NCI-H1417 (cell line): ENCODE measurements at regions not wholly inside any gene's neighbourhood (a gene's known extent, or its start where the extent isn't known, plus 50 kb on each side); places are given as distances from the start of the nearest gene placed in this dataset.

Source experiments
- DNase-seq, 3 experiments: peaks; one replicate each; lab custom pipeline; 2025; lab: John Stamatoyannopoulos, UW

DNA sequence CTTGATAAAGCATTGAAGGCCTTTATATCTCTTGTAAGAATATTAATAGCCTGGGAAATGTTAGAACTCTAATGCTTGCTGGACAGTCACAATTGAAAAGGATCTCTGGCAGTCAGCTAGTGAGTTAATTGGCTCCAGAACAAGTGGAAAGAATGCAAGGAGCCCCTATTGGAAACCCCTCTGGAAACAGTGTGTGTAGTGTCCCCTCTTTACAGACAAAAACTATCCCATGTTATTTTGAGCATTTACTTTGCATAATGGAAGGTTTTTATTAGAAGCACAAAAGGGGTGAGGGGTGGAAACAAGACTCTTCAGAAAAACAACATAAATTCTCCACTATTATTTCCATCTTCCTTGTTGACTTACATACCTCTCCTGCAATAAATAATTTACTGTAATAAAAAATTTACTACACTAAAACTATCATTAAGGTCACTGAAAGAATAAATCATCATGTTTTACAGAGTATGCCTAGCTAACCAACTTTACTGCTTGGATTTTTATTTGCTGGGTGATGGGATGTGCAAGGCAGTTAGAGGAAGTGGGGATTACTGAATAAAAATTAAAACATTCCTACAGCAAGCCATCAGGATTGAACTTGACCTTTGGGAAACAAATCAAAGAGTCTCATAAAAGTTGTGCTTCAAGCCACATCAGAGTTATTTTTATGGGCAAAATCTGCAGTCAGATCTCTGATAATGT is 610.4 kb downstream of the TBC1D4 start:
- no peak for DNase-seq

- no peak for DNase-seq
These were observed 611.1 kb downstream of the TBC1D4 start for GRCh38 chr13:74870865-74871264.

DNA sequence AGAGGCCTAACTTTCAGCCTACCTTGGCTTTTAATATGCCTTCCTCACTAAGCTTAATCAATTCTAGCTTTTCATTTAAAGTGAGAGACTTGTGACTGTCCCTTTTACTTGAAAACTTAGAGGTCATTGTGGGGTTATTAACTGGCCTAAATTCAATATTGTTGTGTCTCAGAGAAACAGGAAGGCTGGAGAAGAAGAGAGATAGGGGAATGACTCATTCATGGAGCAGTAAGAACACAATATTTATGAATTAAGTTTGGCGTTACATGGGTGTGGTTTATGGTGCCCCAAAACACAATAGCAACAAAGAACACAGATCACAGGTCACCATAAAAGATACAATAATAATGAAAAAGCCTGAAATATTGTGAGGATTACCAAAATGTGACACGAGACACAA is 612.1 kb downstream of the TBC1D4 start:
- no peak for DNase-seq

GRCh38 chr13:74868049-74868448 is 613.9 kb downstream of the TBC1D4 start:
- DNase-seq = no peak

DNA sequence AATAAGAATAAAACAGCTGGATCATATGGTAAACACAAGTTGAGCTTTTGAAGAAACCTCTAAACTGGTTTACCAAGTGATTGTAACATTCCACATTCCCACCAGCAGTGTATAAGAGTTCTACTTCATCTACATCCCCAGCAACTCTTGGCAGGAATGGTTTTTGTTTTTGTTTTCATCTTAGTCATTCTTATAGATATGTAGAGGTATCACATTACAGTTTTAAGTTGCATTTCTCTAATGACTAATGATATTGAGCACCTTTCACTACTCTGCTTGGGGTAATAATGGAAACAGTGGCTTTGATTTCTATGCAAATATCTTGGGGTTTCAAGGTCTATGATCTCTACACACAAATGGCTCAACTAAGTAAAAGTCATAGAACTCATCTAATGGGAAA is 614.5 kb downstream of the TBC1D4 start:
- DNase-seq = no peak

- no peak for DNase-seq
These were observed 615.9 kb downstream of the TBC1D4 start for GRCh38 chr13:74866101-74866500.

DNA sequence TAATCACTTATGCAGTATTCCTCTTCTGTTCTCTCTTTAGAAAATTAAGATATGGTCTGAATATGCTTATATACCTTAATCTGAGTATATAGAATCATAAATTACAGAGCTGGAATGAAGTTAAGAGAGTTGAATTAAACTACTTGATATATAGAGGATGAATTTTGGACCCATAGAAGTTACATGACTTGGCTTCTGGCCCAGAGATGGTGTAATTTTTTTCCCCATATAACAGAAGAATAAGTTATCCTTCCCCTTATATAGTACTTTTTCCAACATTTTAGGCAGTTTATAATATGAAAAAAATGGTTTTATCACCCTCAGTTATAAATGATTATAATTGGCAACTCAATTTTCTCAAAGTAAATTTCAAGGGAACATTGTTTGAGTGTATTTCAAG is 616.3 kb downstream of the TBC1D4 start:
- no peak for DNase-seq

- DNase-seq = no peak
These were observed 621.2 kb downstream of the TBC1D4 start for GRCh38 chr13:74860789-74861188.

DNA sequence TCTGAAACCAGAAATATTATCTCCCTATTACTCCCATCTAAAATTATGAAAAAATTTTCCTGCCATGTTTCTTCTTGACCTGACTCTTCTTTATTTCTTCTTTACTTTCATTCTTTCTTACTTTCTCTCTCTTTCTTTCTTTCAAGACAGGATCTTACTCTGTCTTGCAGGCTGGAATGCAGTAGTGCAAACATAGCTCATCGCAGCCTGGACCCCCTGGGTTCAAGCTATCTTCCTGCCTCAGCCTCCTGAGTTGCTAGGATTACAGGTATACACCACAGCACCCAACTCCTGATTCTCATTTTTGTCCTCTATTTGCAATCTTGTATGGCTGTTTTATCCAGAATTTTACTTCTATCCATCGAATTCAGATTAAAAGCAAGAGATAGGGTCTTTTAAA is 631.1 kb downstream of the TBC1D4 start:
- no peak for DNase-seq

GRCh38 chr13:74847966-74848365 is 634.0 kb downstream of the TBC1D4 start:
- no peak for DNase-seq

GRCh38 chr13:74845806-74846205 is 636.2 kb downstream of the TBC1D4 start:
- DNase-seq = no peak

GRCh38 chr13:74841651-74842050 is 640.3 kb downstream of the TBC1D4 start:
- DNase-seq = no peak

- DNase-seq = no peak
These were observed 640.8 kb downstream of the TBC1D4 start for GRCh38 chr13:74841123-74841522.

DNA sequence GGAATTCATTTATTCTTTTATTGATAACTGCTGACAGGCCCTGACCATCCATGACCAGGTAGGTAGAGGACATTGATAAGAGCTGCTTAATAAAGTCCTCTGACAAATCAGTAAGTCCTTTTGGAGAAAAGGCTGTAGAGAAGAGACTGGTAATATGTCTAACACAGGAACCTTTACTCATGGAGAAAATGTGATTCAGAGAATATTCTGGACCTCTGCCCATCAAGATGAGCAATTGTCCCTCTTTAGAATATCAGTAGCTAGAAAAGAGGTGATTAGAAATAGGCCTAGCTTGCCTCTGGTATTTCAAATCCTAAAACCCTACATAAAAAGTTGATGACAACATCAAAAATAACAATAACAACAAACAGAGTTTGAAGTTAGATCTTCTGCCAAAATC is 642.3 kb downstream of the TBC1D4 start:
- no peak for DNase-seq

GRCh38 chr13:74838096-74838495 is 643.9 kb downstream of the TBC1D4 start:
- no peak for DNase-seq

DNA sequence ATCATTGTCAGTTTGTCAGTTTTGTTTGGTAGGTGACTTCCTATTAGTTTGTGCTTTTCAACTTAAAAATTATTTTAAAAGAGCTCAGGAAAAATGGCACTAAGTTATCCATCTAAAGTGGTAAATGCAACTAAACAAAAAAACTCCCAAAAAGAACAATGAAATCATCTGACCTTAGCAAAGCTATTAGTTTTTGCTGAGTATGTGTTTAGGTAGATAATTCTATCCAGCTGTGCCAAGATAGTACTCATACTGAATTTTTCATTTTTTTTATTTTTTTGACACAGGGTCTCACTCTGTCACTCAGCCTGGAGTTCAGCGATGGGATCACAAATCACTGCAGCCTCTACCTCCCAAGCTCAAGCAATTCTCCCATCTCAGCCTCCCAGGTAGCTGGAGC is 645.3 kb downstream of the TBC1D4 start:
- DNase-seq = no peak

- DNase-seq = no peak
These were observed 646.4 kb downstream of the TBC1D4 start for GRCh38 chr13:74835579-74835978.

- DNase-seq = no peak
These were observed 656.1 kb downstream of the TBC1D4 start for GRCh38 chr13:74825938-74826246.

GRCh38 chr13:74825152-74825937 is 656.6 kb downstream of the TBC1D4 start:
- DNase-seq = peak in 1 of 3 experiments; percentile 57

GRCh38 chr13:74820809-74821208 is 661.2 kb downstream of the TBC1D4 start:
- no peak for DNase-seq

GRCh38 chr13:74819549-74819948 is 662.4 kb downstream of the TBC1D4 start:
- DNase-seq = no peak

GRCh38 chr13:74816737-74817136 is 665.2 kb downstream of the TBC1D4 start:
- DNase-seq = no peak

GRCh38 chr13:74796157-74796556 is 662.0 kb upstream of the KLF12 start:
- DNase-seq = no peak

DNA sequence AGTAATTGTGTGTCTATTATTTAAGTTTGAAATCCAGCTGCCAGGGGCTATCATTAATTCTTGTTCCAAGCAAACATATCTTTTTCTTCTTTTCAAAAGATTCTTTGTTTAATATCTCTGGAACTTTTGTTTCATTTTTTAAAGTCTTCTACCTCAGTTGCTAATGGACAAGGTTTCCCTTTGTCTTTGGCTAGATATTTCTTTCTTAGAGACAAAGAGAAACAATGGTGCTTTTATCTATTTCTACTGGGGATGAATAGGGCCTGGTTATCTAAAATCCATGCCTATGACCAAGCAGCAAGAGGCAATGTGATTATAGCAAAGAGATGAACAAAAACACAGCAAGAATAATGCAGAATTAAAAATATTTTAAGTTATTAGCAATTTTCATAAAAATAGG is 661.3 kb upstream of the KLF12 start:
- DNase-seq = no peak
